ENCODE measurements at regions not wholly inside any gene's neighbourhood (a gene's known extent, or its start where the extent isn't known, plus 50 kb on each side); places are given as distances from the start of the nearest gene placed in this dataset.
A peak's percentile ranks its signal among the peaks of the same experiment; 100 is the strongest.

DNA sequence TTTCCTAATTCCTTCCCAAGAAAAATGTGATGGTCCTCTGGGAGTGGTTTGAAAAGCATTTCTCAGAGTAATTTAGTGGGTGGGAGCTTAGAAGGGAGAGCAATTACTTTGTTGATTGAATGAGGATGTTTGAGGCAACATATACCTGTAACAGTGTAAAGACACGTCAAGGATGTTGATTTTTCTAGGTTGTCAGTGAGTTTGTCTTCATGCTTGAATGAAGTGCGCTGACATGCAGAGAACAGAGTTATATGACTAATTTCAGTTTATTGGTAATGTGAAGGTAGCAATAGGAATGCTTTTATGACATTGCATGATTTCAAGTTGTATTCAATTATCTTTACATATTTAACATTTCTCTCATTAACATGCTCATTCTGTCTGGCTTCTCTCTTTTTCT lies 286.9 kb downstream of the NFKBIZ start:
- CTCF ChIA-PET, result no interaction called here
- intact Hi-C loops (cut with micrococcal nuclease), result no loop called here
- no TSS peak for BruUV-seq (replicated peaks)
- POLR2A ChIA-PET, result no interaction called here
- Mint-ChIP-seq H3K4me3 (ENCODE audit: unreplicated experiment) (no peak overlapping the region), H3K9me3 (ENCODE audit: unreplicated experiment) (no peaks in the 10 kb centered on the region), H3K36me3 (ENCODE audit: insufficient read depth, unreplicated experiment) (no peaks in the 10 kb centered on the region), H3K27ac (ENCODE audit: low read depth, unreplicated experiment) (no peak overlapping the region), H3K27me3 (ENCODE audit: insufficient read depth, unreplicated experiment) (no peaks in the 10 kb centered on the region), H3K4me1 (ENCODE audit: insufficient read depth, unreplicated experiment) (peaks cover 23% of the 10 kb centered on the region)
- TF ChIP-seq, protein P1, sequence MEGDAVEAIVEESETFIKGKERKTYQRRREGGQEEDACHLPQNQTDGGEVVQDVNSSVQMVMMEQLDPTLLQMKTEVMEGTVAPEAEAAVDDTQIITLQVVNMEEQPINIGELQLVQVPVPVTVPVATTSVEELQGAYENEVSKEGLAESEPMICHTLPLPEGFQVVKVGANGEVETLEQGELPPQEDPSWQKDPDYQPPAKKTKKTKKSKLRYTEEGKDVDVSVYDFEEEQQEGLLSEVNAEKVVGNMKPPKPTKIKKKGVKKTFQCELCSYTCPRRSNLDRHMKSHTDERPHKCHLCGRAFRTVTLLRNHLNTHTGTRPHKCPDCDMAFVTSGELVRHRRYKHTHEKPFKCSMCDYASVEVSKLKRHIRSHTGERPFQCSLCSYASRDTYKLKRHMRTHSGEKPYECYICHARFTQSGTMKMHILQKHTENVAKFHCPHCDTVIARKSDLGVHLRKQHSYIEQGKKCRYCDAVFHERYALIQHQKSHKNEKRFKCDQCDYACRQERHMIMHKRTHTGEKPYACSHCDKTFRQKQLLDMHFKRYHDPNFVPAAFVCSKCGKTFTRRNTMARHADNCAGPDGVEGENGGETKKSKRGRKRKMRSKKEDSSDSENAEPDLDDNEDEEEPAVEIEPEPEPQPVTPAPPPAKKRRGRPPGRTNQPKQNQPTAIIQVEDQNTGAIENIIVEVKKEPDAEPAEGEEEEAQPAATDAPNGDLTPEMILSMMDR (IDR thresholded peaks at IDR 0.05; ENCODE audit: unreplicated experiment), result no peak
- no peak for DNase-seq (ENCODE audit: unreplicated experiment)

DNA sequence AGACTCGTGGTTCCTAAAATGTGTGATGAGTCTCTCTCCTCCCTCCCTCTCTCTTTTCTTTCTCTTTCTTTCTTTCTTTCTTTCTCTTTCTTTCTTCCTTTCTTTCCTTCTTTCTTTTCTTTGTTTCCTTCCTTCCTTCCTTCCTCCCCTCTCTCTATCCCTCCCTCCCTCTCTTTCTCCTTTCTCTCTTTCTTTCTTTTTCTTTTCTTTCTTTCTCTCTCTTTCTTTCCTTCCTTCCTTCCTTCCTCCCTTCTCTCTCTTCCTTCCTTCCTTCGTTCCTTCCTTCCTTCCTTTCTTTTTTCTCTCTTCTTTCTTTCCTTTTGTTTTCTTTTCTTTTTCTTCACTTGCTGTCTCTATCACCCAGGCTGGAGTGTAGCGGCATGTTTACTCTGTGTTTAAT lies 290.8 kb downstream of the NFKBIZ start:
- no peak for DNase-seq (ENCODE audit: unreplicated experiment)
- BruUV-seq (replicated peaks), result no TSS peak
- Mint-ChIP-seq H3K27me3 (ENCODE audit: insufficient read depth, unreplicated experiment) (no peaks in the 10 kb centered on the region), H3K4me1 (ENCODE audit: insufficient read depth, unreplicated experiment) (peaks cover 11% of the 10 kb centered on the region), H3K27ac (ENCODE audit: low read depth, unreplicated experiment) (no peak overlapping the region), H3K36me3 (ENCODE audit: insufficient read depth, unreplicated experiment) (no peaks in the 10 kb centered on the region), H3K9me3 (ENCODE audit: unreplicated experiment) (no peaks in the 10 kb centered on the region), H3K4me3 (ENCODE audit: unreplicated experiment) (no peak overlapping the region)
- intact Hi-C loops (cut with micrococcal nuclease), result no loop called here
- ChIA-PET POLR2A (interaction anchor here (1.6 kb wide), 1 partner anchor 9 kb away, joined by 5 read pairs; no protein-coding TSS in a partner anchor), CTCF (no interaction called here)
- TF ChIP-seq, protein P1 (IDR thresholded peaks at IDR 0.05; ENCODE audit: unreplicated experiment), result no peak

DNA sequence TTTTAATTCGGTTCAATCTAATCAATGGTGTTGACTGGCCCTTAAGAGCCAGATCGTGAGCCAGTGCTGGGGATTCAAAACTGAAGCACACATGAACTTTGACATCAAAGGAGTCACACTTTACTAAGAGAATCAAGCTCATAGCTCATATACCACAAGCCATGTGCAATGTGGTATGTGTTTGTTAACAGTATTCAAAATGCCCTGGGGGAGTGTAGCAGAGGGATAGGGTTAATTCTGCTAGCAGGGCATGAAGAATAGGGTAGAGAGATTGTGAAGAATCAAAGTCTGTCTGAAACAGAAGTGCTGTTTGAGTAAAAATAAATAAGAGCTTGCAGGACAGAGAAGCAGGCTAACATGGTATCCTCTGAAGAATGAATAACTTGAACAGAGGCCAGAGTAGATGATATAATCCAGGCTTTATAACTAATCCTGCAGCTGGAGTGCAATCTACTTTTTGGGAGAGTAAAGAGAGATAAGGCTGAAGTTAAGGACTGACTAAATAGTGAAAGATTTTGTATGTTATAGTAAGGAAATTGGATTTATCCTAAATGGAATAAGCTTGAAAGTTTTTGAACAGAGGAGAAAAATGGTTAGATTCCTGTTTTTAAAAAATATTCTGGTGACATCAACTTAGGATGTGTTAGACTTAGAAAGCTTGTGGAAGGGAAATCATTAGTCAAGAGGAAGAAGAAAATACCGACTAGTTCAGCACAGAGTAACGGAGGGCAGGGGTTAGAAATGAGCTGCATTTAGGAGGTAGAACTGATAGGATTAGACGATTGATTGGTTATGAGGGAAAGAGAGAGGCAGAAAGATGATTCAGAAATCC lies 292.0 kb downstream of the NFKBIZ start:
- CTCF ChIA-PET, result interaction anchor here (0.6 to 1.0 kb wide), 2 partner anchors 9 to 74 kb away, joined by 3 to 4 read pairs; no protein-coding TSS in a partner anchor
- TF ChIP-seq, protein P1 (IDR thresholded peaks at IDR 0.05; ENCODE audit: unreplicated experiment), result no peak
- Mint-ChIP-seq H3K4me1 (ENCODE audit: insufficient read depth, unreplicated experiment) (peaks cover 11% of the 10 kb centered on the region), H3K9me3 (ENCODE audit: unreplicated experiment) (no peaks in the 10 kb centered on the region), H3K27me3 (ENCODE audit: insufficient read depth, unreplicated experiment) (no peaks in the 10 kb centered on the region), H3K4me3 (ENCODE audit: unreplicated experiment) (no peak overlapping the region), H3K36me3 (ENCODE audit: insufficient read depth, unreplicated experiment) (no peaks in the 10 kb centered on the region), H3K27ac (ENCODE audit: low read depth, unreplicated experiment) (peak overlapping the region; percentile 26)
- no TSS peak for BruUV-seq (replicated peaks)
- POLR2A ChIA-PET, result interaction anchor here (0.6 to 2.1 kb wide), 3 partner anchors 15 to 464 kb away, joined by 3 to 7 read pairs (median 3); partner anchors contain the start of gene ZBTB11
- DNase-seq (ENCODE audit: unreplicated experiment), result no peak
- intact Hi-C loops (cut with micrococcal nuclease), result no loop called here

DNA sequence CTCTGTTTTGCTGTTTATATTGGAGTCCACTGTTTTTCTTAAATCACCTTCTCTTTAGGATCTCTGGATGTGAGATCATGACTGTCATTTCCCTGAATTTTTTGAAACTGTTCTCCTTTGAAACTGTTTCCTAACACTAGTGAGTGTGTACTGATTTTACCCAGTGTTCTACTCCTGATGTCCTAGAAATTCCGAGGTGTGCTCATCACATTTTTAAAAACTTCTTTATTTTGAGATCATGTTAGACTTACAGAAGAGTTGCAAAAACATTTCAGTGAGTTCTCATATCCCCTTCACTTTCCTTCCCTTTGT lies 292.6 kb downstream of the NFKBIZ start:
- TF ChIP-seq, protein P1 (IDR thresholded peaks at IDR 0.05; ENCODE audit: unreplicated experiment), result no peak
- ChIA-PET CTCF (interaction anchor here (0.6 kb wide), 1 partner anchor 73 kb away, joined by 3 read pairs; no protein-coding TSS in a partner anchor), POLR2A (interaction anchor here (0.6 to 2.1 kb wide), 3 partner anchors 15 to 465 kb away, joined by 3 to 7 read pairs (median 3); partner anchors contain the start of gene ZBTB11)
- no peaks in the 10 kb centered on the region for H3K9me3 Mint-ChIP-seq (ENCODE audit: unreplicated experiment)
- no TSS peak for BruUV-seq (replicated peaks)
- peaks cover 11% of the 10 kb centered on the region for H3K4me1 Mint-ChIP-seq (ENCODE audit: insufficient read depth, unreplicated experiment)
- no peak for DNase-seq (ENCODE audit: unreplicated experiment)
- no peaks in the 10 kb centered on the region for H3K27me3 Mint-ChIP-seq (ENCODE audit: insufficient read depth, unreplicated experiment)
- intact Hi-C loops (cut with micrococcal nuclease), result no loop called here
- H3K36me3 Mint-ChIP-seq (ENCODE audit: insufficient read depth, unreplicated experiment), result no peaks in the 10 kb centered on the region
- H3K27ac Mint-ChIP-seq (ENCODE audit: low read depth, unreplicated experiment), result peak overlapping the region; percentile 26
- no peak overlapping the region for H3K4me3 Mint-ChIP-seq (ENCODE audit: unreplicated experiment)
